GM21447 (cell line): ENCODE measurements at regions not wholly inside any gene's neighbourhood (a gene's known extent, or its start where the extent isn't known, plus 50 kb on each side); places are given as distances from the start of the nearest gene placed in this dataset.
"Not testable (repeated sequence)": the region's sequence is repeated elsewhere in the genome, so short reads cannot be mapped to it uniquely, and the experiment has no call there.

Experiments used
- ATAC-seq: cut with Tn5 transposase; IDR thresholded peaks from one replicate; pipeline ENCODE4 v1.9.1; 2021; ENCODE audit not compliant: unreplicated experiment

GRCh38 chr14:105979446-105979845 lies 453.1 kb downstream of the TMEM121 start:
- no peak for ATAC-seq

GRCh38 chr14:105980224-105980623 lies 453.8 kb downstream of the TMEM121 start:
- no peak for ATAC-seq

- not testable (repeated sequence) for ATAC-seq
Observed at GRCh38 chr14:105981517-105982302, 455.3 kb downstream of the TMEM121 start.

DNA sequence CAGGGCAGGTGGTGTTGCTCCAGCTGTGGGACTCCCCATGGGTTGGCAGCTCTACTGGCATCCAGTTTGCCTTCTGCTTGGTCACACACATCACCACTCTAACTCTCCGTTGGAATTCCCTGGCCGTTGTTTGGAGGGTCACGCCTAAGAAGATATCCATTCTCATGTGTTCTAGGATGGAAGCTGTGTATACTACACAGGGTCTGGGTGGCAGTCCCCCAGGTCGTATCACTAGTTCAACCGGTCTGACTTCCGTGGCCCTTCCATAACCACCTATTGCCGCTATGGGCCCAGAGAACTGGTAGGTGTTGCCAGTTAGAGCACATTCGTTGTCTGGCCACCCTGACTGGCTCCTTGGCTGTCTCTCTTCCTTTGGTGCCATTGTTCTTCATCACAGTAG lies 456.3 kb downstream of the TMEM121 start:
- ATAC-seq = no peak

DNA sequence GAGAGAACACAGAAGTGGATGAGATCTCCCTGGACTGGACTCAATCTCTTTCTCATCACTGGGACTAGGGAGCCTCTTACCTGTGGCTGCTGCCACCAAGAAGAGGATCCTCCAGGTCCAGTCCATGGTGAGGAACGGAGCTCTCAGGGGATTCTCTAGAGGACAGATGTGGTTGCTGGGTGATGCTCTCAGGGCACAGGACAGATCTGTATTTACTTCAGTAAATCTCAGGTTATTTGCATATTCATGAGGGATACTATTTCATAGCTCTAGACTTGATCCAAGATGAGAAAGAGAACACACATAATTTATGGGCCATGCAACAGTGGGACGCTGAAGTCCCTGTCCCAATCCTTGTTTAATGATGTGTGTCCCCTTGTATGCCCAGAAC lies 460.5 kb downstream of the TMEM121 start:
- no peak for ATAC-seq

DNA sequence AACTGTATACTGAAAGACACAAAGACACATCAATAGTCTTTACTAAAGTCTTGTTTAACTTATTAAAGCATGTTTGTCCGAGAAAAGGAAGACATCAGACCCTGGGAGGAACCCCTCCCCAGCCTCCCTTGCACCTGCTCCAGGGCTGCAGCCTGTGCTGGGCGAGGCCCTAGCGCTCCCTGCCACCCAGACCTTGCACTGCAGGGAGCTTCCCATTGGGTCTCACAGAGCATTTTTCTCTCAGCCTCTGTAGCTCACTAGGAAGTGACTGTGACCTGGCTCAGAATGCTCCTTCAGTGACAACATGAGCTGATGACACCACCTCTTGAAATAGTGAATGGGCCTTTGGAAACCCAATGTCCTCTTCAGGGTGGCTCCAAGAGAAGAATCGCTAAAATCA lies 461.2 kb downstream of the TMEM121 start:
- ATAC-seq = no peak

DNA sequence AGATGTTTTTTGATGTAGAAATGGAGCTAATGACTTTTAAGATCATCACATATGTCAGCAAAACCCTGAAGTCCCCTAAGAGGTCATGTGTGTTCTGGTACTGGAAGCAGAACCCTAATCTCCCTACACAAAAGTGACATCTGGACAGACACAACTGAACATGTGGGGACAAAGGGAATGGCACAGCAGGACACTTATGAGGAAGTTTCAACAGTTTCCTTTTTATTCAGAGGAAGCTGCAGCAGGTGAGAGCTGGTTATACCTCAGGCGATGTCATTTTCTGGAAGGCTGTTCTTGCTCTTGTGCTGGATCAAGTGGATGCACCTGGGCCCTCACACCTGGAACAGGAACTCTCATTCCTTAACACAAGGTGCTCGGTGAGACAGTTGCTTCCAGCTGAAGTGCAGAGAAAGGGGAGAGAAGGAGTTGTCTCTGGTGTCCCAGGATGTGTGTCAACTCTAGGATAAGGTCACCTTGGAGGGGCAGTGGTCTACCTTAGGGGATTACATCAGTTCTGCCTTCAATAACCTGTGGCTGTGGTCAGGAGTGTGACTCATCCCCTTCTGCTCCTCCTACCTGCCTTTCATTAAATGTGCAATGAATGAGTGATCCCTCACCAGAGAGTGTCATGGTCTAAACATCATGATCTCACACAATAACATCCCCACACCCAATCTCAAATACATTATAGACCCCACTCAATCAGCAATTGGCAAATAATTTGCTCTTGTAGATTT lies 463.4 kb downstream of the TMEM121 start:
- ATAC-seq = no peak

DNA sequence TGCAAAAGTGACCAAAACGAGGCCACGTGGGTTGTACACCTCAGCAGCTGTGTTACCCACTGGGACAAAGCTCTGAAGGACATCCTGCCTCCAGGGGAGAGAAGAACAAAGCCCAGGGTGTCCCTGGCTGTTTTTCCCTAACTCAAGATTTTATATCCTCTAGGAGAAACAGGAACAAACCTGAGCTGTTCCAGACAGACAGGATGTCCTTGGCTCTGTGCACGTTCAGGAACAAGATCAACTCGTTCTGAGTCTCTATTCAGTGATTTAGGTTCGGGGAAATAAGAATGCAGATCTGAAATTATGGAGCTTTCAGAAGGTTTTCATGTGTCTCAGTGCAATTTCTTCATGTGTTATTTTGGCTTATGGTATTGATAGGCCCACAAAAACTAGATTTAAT lies 465.3 kb downstream of the TMEM121 start:
- ATAC-seq = not testable (repeated sequence)

DNA sequence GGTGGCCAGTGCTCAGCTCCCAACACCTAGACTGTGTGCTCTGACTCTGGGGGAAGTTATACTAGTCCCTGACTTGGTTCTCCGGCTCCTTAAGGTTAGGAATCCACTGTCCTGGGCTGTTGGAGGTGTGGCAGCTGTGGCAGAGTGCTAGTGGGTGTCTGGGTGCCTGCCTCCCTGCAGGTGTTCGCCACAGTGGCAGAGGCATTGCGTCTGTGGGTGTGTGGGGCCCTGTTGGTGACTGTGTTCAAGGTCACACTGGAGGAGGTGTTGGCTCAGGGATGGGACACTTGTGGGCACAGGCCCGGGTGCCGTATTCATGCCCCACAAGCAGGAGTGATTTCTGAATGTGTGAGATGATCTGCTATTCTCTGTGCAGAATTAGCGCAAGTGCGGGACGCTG lies 467.4 kb downstream of the TMEM121 start:
- ATAC-seq = no peak

- not testable (repeated sequence) for ATAC-seq
Observed at GRCh38 chr14:105995011-105995710, 468.8 kb downstream of the TMEM121 start.

DNA sequence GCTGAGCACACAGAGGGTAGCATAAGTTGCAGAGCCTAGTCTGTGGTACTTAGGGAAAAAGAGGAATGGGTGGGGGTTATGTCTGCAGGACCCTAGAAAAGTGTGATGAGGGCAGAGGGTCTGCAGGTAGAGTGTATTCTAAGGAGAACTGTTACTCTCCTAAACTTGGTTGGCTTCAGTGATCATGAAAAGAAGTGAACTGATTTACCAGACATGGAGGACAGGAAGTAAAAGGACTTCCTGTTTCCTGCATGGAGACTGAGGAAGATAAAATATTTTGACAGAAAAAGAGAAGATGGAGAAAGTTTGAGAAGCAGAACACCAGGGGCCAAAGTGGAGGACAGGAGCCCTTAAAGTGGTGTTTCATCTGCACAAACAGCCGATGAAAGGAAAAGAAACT lies 472.2 kb downstream of the TMEM121 start:
- ATAC-seq = not testable (repeated sequence)

- peak; percentile 51 for ATAC-seq
Observed at GRCh38 chr14:105999361-106000028, 473.1 kb downstream of the TMEM121 start.

- ATAC-seq = peak; percentile 43
Observed at GRCh38 chr14:106000029-106000511, 473.7 kb downstream of the TMEM121 start.

- not testable (repeated sequence) for ATAC-seq
Observed at GRCh38 chr14:106001277-106001676, 474.9 kb downstream of the TMEM121 start.

DNA sequence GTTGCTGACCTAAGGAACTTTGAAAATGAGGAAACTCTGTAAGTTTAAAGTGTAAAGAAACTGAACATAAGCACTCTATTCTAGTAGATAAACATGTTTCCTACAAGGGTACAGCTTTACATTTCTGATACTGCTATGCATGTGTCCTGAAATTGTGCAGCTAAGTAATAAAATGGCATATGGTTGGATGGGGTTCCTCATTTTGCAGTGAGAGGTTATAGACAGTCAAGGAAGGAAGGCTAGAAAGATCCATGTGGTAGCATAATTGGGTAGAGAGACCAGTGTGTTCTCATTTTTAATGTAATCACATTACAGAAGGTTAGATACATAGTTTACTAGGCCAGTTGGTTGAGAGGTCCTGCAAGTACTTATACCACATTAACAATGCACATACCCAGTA lies 477.0 kb downstream of the TMEM121 start:
- no peak for ATAC-seq

DNA sequence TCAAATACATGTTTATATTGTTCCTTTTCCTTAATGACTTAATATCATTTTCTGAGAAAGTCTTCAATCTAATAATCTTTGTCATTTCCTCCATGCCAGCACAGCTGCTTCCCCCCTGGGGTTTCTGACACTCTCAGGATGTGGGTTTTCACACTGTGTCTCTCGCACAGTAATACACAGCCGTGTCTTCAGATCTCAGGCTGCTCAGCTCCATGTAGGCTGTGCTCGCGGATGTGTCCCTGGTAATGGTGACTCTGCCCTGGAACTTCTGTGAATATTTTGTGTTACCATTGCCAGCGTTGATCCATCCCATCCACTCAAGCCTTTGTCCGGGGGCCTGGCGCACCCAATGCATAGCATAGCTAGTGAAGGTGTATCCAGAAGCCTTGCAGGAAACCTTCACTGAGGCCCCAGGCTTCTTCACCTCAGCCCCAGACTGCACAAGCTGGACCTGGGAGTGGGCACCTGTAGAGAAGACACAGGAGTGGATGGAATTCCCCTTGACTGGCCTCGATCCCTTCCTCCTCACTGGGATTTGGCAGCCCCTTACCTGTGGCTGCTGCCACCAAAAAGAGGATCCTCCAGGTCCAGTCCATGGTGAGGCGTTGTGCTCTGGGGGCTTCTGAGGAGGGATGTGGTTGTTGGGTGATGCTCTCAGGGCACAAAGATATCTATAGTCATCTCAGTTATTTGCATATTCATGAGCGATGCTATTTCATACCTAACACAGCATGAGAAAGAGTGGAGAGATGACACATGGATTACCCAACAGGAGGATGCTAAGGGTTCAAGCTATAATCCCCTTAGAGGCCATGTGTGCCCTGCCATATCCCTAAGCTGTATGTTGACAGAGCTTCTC lies 478.8 kb downstream of the TMEM121 start:
- ATAC-seq = not testable (repeated sequence)

GRCh38 chr14:106006043-106006442 lies 479.7 kb downstream of the TMEM121 start:
- not testable (repeated sequence) for ATAC-seq

DNA sequence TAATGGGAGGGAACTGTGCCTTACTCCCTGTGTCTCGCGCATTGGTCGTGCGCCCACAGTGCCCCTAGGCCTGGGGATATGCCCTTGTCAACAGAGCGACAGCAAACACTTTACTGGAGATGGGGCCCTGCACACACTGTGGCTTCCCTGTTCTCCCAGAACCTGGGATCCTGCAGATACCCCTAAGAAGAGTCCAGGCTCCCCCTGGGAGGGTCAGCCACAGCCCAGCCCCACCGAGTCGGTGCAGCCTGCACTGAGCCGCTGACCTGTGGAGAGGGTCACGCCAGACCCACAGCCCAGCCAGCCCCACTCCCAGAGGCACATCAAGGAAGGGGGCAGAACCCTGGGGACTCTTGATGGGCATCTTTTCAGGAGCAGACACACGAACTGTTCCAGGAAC lies 480.3 kb downstream of the TMEM121 start:
- ATAC-seq = not testable (repeated sequence)

DNA sequence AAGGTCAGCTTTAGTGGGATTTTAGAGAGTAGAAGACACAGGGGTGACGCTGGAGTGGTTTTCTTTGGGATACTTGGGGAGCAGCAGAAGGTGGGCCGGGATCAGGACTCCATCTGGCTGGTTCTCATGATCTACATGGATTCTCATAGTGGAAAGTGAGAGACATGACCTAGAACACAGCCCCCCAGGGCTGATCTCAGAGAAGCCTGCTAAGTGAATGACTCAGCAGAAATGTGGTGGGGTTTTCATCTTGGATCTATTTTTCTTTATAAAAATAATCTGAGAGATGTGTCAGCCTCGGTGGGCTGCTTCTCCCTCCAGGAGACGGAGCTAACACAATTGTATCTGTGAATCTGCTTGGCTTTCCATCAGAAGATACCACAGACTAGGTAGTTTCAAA lies 484.4 kb downstream of the TMEM121 start:
- no peak for ATAC-seq
